IgD-negative memory B cell (primary cell): ENCODE measurements at regions not wholly inside any gene's neighbourhood (a gene's known extent, or its start where the extent isn't known, plus 50 kb on each side); places are given as distances from the start of the nearest gene placed in this dataset.

Source experiments
- H3K27ac Mint-ChIP-seq, 3 donors: one replicate each; pipeline ENCODE4 v1.8.0; 2020 to 2022; ENCODE audit warnings: mild to moderate bottlenecking in 3 of 3, mixed read lengths in 3 of 3, moderate library complexity in 1 of 3
- H3K27me3 Mint-ChIP-seq: one replicate; pipeline ENCODE4 v1.8.0; 2021; ENCODE audit warnings: mixed read lengths
- H3K36me3 Mint-ChIP-seq: one replicate; pipeline ENCODE4 v1.8.0; 2020; ENCODE audit warnings: mild to moderate bottlenecking, mixed read lengths
- H3K4me1 Mint-ChIP-seq, 3 donors: one replicate each; pipeline ENCODE4 v1.8.0; 2020 to 2022; ENCODE audit warnings: mixed read lengths in 3 of 3, mild to moderate bottlenecking in 1 of 3
- H3K4me3 Mint-ChIP-seq, 4 donors: one replicate each; pipeline ENCODE4 v1.8.0; 2020 to 2022; ENCODE audit warnings: mild to moderate bottlenecking in 4 of 4, mixed read lengths in 4 of 4, moderate library complexity in 3 of 4
- H3K9me3 Mint-ChIP-seq, 3 donors: one replicate each; pipeline ENCODE4 v1.8.0; 2020 to 2021; ENCODE audit warnings: mixed read lengths in 3 of 3, mild to moderate bottlenecking in 1 of 3

- Mint-ChIP-seq H3K27me3 (peaks cover 2% of the 10 kb centered on the region), H3K4me1 (no peaks in the 10 kb centered on the region), H3K27ac (no peak overlapping the region), H3K9me3 (peaks cover 0 to 3% (median 1%) of the 10 kb centered on the region in 3 donors), H3K4me3 (no peak overlapping the region), H3K36me3 (no peaks in the 10 kb centered on the region)
Measured at GRCh38 chr5:155481182-155481581, 467.6 kb downstream of the KIF4B start.

GRCh38 chr5:155482428-155482827, 468.9 kb downstream of the KIF4B start:
- Mint-ChIP-seq H3K36me3 (no peaks in the 10 kb centered on the region), H3K27me3 (peaks cover 2% of the 10 kb centered on the region), H3K4me3 (no peak overlapping the region), H3K27ac (no peak overlapping the region), H3K9me3 (peaks cover 0 to 1% (median 0%) of the 10 kb centered on the region in 3 donors), H3K4me1 (no peaks in the 10 kb centered on the region)

GRCh38 chr5:155485386-155485785, 471.8 kb downstream of the KIF4B start:
- peaks cover 0 to 2% (median 0%) of the 10 kb centered on the region in 3 donors for H3K4me1 Mint-ChIP-seq
- H3K27me3 Mint-ChIP-seq = peaks cover 2% of the 10 kb centered on the region
- peaks cover 0 to 3% (median 1%) of the 10 kb centered on the region in 3 donors for H3K9me3 Mint-ChIP-seq
- H3K36me3 Mint-ChIP-seq = no peaks in the 10 kb centered on the region
- H3K4me3 Mint-ChIP-seq = no peak overlapping the region
- no peak overlapping the region for H3K27ac Mint-ChIP-seq

GRCh38 chr5:155489949-155490348, 476.4 kb downstream of the KIF4B start:
- Mint-ChIP-seq H3K9me3 (peaks cover 0 to 3% (median 1%) of the 10 kb centered on the region in 3 donors), H3K27ac (no peak overlapping the region), H3K4me3 (no peak overlapping the region), H3K36me3 (no peaks in the 10 kb centered on the region), H3K4me1 (peaks cover 0 to 2% (median 0%) of the 10 kb centered on the region in 3 donors), H3K27me3 (peaks cover 6% of the 10 kb centered on the region)

GRCh38 chr5:155492191-155492590, 478.6 kb downstream of the KIF4B start:
- H3K9me3 Mint-ChIP-seq = peaks cover 0 to 3% (median under 1%) of the 10 kb centered on the region in 3 donors
- H3K27ac Mint-ChIP-seq = no peak overlapping the region
- H3K27me3 Mint-ChIP-seq = peaks cover 8% of the 10 kb centered on the region
- peaks cover 0 to 2% (median 0%) of the 10 kb centered on the region in 3 donors for H3K4me1 Mint-ChIP-seq
- H3K36me3 Mint-ChIP-seq = no peaks in the 10 kb centered on the region
- no peak overlapping the region for H3K4me3 Mint-ChIP-seq

- H3K4me3 Mint-ChIP-seq = no peak overlapping the region
- H3K27ac Mint-ChIP-seq = no peak overlapping the region
- peaks cover 2% of the 10 kb centered on the region for H3K27me3 Mint-ChIP-seq
- no peaks in the 10 kb centered on the region for H3K4me1 Mint-ChIP-seq
- peaks cover 0 to 4% (median 2%) of the 10 kb centered on the region in 3 donors for H3K9me3 Mint-ChIP-seq
- no peaks in the 10 kb centered on the region for H3K36me3 Mint-ChIP-seq
Measured at GRCh38 chr5:155504606-155505005, 491.1 kb downstream of the KIF4B start.

- Mint-ChIP-seq H3K9me3 (peaks cover 0 to 2% (median 0%) of the 10 kb centered on the region in 3 donors), H3K4me3 (no peak overlapping the region), H3K4me1 (no peaks in the 10 kb centered on the region), H3K27me3 (peaks cover 2% of the 10 kb centered on the region), H3K27ac (no peak overlapping the region), H3K36me3 (no peaks in the 10 kb centered on the region)
Measured at GRCh38 chr5:155507363-155507762, 493.8 kb downstream of the KIF4B start.

GRCh38 chr5:155508673-155509072, 495.1 kb downstream of the KIF4B start:
- no peaks in the 10 kb centered on the region for H3K36me3 Mint-ChIP-seq
- peaks cover 2% of the 10 kb centered on the region for H3K27me3 Mint-ChIP-seq
- H3K4me3 Mint-ChIP-seq = no peak overlapping the region
- no peaks in the 10 kb centered on the region for H3K4me1 Mint-ChIP-seq
- H3K27ac Mint-ChIP-seq = no peak overlapping the region
- H3K9me3 Mint-ChIP-seq = peaks cover 0 to 2% (median 0%) of the 10 kb centered on the region in 3 donors

- H3K4me1 Mint-ChIP-seq = no peaks in the 10 kb centered on the region
- no peak overlapping the region for H3K4me3 Mint-ChIP-seq
- H3K36me3 Mint-ChIP-seq = no peaks in the 10 kb centered on the region
- H3K27ac Mint-ChIP-seq = no peak overlapping the region
- peaks cover 0 to 2% (median 0%) of the 10 kb centered on the region in 3 donors for H3K9me3 Mint-ChIP-seq
- H3K27me3 Mint-ChIP-seq = peaks cover 2% of the 10 kb centered on the region
Measured at GRCh38 chr5:155512329-155512728, 498.8 kb downstream of the KIF4B start.

GRCh38 chr5:155514105-155514563, 500.6 kb downstream of the KIF4B start:
- Mint-ChIP-seq H3K36me3 (no peaks in the 10 kb centered on the region), H3K9me3 (peaks cover 0 to 2% (median 2%) of the 10 kb centered on the region in 3 donors), H3K27me3 (no peaks in the 10 kb centered on the region), H3K4me1 (no peaks in the 10 kb centered on the region), H3K27ac (no peak overlapping the region), H3K4me3 (no peak overlapping the region)

- Mint-ChIP-seq H3K4me1 (no peaks in the 10 kb centered on the region), H3K4me3 (no peak overlapping the region), H3K27ac (no peak overlapping the region), H3K9me3 (peaks cover 0 to 6% (median 3%) of the 10 kb centered on the region in 3 donors), H3K27me3 (no peaks in the 10 kb centered on the region), H3K36me3 (no peaks in the 10 kb centered on the region)
Measured at GRCh38 chr5:155522540-155522939, 509.0 kb downstream of the KIF4B start.

- H3K9me3 Mint-ChIP-seq = no peaks in the 10 kb centered on the region
Measured at GRCh38 chr5:155529362-155529761, 515.8 kb downstream of the KIF4B start.

GRCh38 chr5:155530046-155530445, 516.5 kb downstream of the KIF4B start:
- H3K27me3 Mint-ChIP-seq = no peaks in the 10 kb centered on the region
- H3K9me3 Mint-ChIP-seq = no peaks in the 10 kb centered on the region
- no peak overlapping the region for H3K27ac Mint-ChIP-seq
- H3K4me3 Mint-ChIP-seq = no peak overlapping the region
- no peaks in the 10 kb centered on the region for H3K36me3 Mint-ChIP-seq
- H3K4me1 Mint-ChIP-seq = peaks cover 0 to 2% (median 0%) of the 10 kb centered on the region in 3 donors

More at GRCh38 chr5:155529362-155529761, 515.8 kb downstream of the KIF4B start:
- H3K4me3 Mint-ChIP-seq = no peak overlapping the region
- peaks cover 0 to 2% (median 0%) of the 10 kb centered on the region in 3 donors for H3K4me1 Mint-ChIP-seq
- H3K27ac Mint-ChIP-seq = no peak overlapping the region
- no peaks in the 10 kb centered on the region for H3K27me3 Mint-ChIP-seq
- H3K36me3 Mint-ChIP-seq = no peaks in the 10 kb centered on the region

- H3K4me1 Mint-ChIP-seq = peaks cover 0 to 3% (median 0%) of the 10 kb centered on the region in 3 donors
- no peaks in the 10 kb centered on the region for H3K36me3 Mint-ChIP-seq
- H3K9me3 Mint-ChIP-seq = peaks cover 0 to 6% (median 0%) of the 10 kb centered on the region in 3 donors
- no peak overlapping the region for H3K4me3 Mint-ChIP-seq
- no peak overlapping the region for H3K27ac Mint-ChIP-seq
- no peaks in the 10 kb centered on the region for H3K27me3 Mint-ChIP-seq
Measured at GRCh38 chr5:155532621-155533311, 519.2 kb downstream of the KIF4B start.

- H3K9me3 Mint-ChIP-seq = peaks cover 0 to 8% (median 4%) of the 10 kb centered on the region in 3 donors
- H3K4me1 Mint-ChIP-seq = peaks cover 0 to 1% (median 0%) of the 10 kb centered on the region in 3 donors
- no peaks in the 10 kb centered on the region for H3K36me3 Mint-ChIP-seq
- H3K27ac Mint-ChIP-seq = no peak overlapping the region
- H3K27me3 Mint-ChIP-seq = no peaks in the 10 kb centered on the region
- no peak overlapping the region for H3K4me3 Mint-ChIP-seq
Measured at GRCh38 chr5:155540000-155540595, 526.5 kb downstream of the KIF4B start.
